ENCODE measurements at regions not wholly inside any gene's neighbourhood (a gene's known extent, or its start where the extent isn't known, plus 50 kb on each side); places are given as distances from the start of the nearest gene placed in this dataset.

DNA sequence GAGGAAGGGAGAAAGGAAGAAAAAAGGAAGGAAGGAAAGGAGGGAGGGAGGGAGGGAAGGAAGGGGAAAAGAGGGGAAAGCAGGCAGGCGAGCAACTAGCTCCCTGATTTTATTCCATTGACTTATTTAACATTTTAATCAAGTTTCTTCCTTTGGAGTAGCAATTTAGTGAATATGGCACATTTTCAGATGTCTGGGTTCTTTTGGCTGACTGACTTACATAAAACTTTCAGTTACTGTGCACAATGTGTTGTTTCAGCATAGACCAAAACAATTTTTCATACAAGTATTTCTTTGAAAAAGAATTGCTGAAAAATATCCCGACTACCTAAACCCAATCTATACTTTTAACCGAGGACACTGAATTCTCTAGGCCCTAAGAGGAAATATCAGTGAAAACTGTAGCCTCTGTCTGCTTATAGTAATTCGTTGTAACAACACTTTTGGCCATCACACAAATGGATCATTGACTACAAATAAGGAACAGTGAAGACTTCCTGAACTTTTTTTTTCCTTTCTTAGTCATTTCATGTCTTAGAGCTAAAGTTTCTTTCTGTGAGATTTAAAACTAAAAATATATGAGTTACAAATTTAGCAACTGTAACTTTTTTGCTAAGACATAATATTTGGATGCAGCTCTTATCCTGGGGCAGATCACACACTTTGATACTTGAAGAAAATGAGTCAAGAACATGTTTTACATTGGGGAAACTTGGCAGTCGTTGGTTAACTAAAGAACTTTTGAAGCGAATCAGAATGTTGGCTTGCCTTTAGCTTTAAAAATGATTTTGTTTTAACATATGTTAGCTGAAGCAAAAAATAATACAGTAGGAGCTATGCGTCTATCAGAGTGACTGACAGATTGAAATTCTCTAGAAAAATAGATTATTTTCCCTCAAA lies 79.6 kb downstream of the SOX2 start:
- H3K9me3 ChIP-seq (ENCODE audit: control extremely low read depth in 1 of 5, control insufficient read depth in 4 of 5, insufficient read depth in 2 of 5, low read depth in 1 of 5, low read length in 4 of 5) = no peaks in the 10 kb centered on the region
- no peaks in the 10 kb centered on the region for H3K4me1 ChIP-seq (ENCODE audit: control extremely low read depth in 1 of 4, control insufficient read depth in 4 of 4, insufficient read depth in 4 of 4, low read length in 3 of 4)
- CTCF ChIA-PET = no interaction called here
- 100% methylated on average over 4 of the region's 7 CpGs for WGBS (ENCODE audit: insufficient coverage)
- no peak overlapping the region for H3K27ac ChIP-seq (ENCODE audit: insufficient read depth in 1 of 2, low read depth in 1 of 2, low read length in 2 of 2, poor library complexity in 1 of 2, severe bottlenecking in 2 of 2)
- no peak for DNase-seq
- POLR2A ChIA-PET = interaction anchor here (0.6 kb wide), 1 partner anchor 487 kb away, joined by 4 read pairs; no protein-coding TSS in a partner anchor
- H3K4me3 ChIP-seq (ENCODE audit: control insufficient read depth in 1 of 7, extremely low read depth in 1 of 7, insufficient read depth in 4 of 7, low read depth in 2 of 7, low read length in 6 of 7) = no peak overlapping the region
- H3K27me3 ChIP-seq (replicated peaks in 2 of 5; ENCODE audit: control insufficient read depth in 4 of 5, insufficient read depth in 5 of 5, low read length in 4 of 5) = no peaks in the 10 kb centered on the region
- H3K36me3 ChIP-seq (ENCODE audit: control insufficient read depth in 4 of 4, insufficient read depth in 4 of 4, low read length in 3 of 4) = no peaks in the 10 kb centered on the region

DNA sequence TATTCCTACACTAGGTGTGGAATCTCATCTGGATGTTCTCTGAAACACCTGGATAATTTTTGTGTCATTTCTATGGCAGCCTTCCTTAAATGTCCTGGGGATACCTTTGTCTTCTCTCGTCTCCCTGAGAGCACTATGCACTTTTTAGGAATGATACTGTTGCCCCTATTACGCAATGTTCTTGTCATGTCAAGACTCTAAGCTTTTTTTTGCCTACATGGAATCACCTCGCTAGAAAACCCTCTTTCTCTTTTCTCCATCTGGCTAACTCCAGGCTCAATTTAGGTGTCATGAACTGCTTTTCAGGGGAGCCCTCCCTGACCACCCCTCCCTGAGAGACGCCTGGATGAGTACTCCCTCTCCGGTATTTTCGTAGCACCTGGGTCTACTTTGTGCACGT lies 81.3 kb downstream of the SOX2 start:
- Histone ChIP-seq H3K4me1 (ENCODE audit: control extremely low read depth in 1 of 4, control insufficient read depth in 4 of 4, insufficient read depth in 4 of 4, low read length in 3 of 4) (no peaks in the 10 kb centered on the region), H3K27ac (ENCODE audit: insufficient read depth in 1 of 2, low read depth in 1 of 2, low read length in 2 of 2, poor library complexity in 1 of 2, severe bottlenecking in 2 of 2) (no peak overlapping the region), H3K9me3 (ENCODE audit: control extremely low read depth in 1 of 5, control insufficient read depth in 4 of 5, insufficient read depth in 2 of 5, low read depth in 1 of 5, low read length in 4 of 5) (no peaks in the 10 kb centered on the region), H3K27me3 (replicated peaks in 2 of 5; ENCODE audit: control insufficient read depth in 4 of 5, insufficient read depth in 5 of 5, low read length in 4 of 5) (no peaks in the 10 kb centered on the region), H3K36me3 (ENCODE audit: control insufficient read depth in 4 of 4, insufficient read depth in 4 of 4, low read length in 3 of 4) (no peaks in the 10 kb centered on the region), H3K4me3 (ENCODE audit: control insufficient read depth in 1 of 7, extremely low read depth in 1 of 7, insufficient read depth in 4 of 7, low read depth in 2 of 7, low read length in 6 of 7) (no peak overlapping the region)
- CTCF ChIA-PET = no interaction called here
- 80% methylated on average over 6 of the region's 7 CpGs for WGBS (ENCODE audit: insufficient coverage)
- DNase-seq = no peak
- POLR2A ChIA-PET = no interaction called here

DNA sequence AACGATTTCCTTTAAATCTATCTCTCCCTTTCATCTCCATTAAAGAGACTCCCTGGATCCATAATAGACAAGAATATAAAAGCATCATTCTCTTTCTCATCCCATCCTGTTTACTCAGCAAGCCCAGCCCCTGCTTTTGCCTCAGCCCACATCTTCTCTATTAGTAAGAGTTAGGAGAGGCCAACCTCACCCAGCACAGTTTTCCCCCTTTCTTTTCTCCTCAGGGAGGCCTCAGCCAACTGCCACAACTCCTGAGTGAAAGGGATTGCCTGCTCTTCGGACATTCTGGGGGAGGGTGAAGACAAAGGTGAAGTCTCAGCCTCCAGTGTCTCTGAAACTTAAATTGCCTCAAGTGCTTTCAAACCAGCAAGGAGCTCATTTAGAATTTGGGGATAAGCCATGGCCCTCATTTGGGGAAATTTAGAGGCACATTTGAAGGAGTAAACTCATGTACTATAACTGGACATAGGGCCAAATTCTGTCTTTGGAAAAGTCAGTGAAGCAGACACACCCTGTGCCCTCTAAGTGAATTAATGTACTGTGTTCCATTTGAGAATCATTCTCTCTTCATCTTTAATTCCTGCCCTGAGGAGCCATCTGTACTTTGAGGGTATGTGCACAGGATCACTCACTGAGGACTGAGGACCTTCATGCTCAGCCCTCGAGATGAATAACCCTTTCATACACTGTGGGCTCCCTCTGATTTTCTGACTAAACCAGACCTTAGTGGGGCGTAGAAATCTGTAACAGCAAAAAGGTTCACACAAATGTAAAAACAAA lies 82.5 kb downstream of the SOX2 start:
- Histone ChIP-seq H3K4me3 (ENCODE audit: control insufficient read depth in 1 of 7, extremely low read depth in 1 of 7, insufficient read depth in 4 of 7, low read depth in 2 of 7, low read length in 6 of 7) (no peak overlapping the region), H3K27ac (ENCODE audit: insufficient read depth in 1 of 2, low read depth in 1 of 2, low read length in 2 of 2, poor library complexity in 1 of 2, severe bottlenecking in 2 of 2) (no peak overlapping the region), H3K4me1 (ENCODE audit: control extremely low read depth in 1 of 4, control insufficient read depth in 4 of 4, insufficient read depth in 4 of 4, low read length in 3 of 4) (no peaks in the 10 kb centered on the region), H3K36me3 (ENCODE audit: control insufficient read depth in 4 of 4, insufficient read depth in 4 of 4, low read length in 3 of 4) (no peaks in the 10 kb centered on the region), H3K9me3 (ENCODE audit: control extremely low read depth in 1 of 5, control insufficient read depth in 4 of 5, insufficient read depth in 2 of 5, low read depth in 1 of 5, low read length in 4 of 5) (no peaks in the 10 kb centered on the region), H3K27me3 (replicated peaks in 2 of 5; ENCODE audit: control insufficient read depth in 4 of 5, insufficient read depth in 5 of 5, low read length in 4 of 5) (no peaks in the 10 kb centered on the region)
- POLR2A ChIA-PET = no interaction called here
- CTCF ChIA-PET = no interaction called here
- DNase-seq = no peak
- 100% methylated on average over 1 of the region's 4 CpGs for WGBS (ENCODE audit: insufficient coverage)

DNA sequence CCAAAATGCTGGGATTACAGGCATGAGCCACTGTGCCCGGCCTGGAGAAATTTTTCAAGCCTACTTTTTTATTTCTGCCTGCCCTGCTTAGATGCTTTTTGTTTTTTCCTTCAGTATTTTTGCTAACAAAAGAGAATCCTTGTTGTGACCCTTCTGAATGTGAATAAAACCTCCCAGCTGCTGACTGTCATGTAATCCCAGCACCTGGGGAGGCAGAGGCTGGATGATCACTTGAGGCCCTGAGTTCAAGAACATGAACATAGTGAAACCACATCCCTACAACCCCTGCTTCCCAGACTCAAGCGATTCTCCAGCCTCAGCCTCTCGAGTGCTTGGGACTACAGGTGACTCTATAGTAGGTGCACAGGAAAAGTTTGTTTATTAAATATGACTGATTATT lies 84.9 kb downstream of the SOX2 start:
- H3K4me1 ChIP-seq (ENCODE audit: control extremely low read depth in 1 of 4, control insufficient read depth in 4 of 4, insufficient read depth in 4 of 4, low read length in 3 of 4) = no peaks in the 10 kb centered on the region
- no peaks in the 10 kb centered on the region for H3K9me3 ChIP-seq (ENCODE audit: control extremely low read depth in 1 of 5, control insufficient read depth in 4 of 5, insufficient read depth in 2 of 5, low read depth in 1 of 5, low read length in 4 of 5)
- CTCF ChIA-PET = no interaction called here
- no peaks in the 10 kb centered on the region for H3K36me3 ChIP-seq (ENCODE audit: control insufficient read depth in 4 of 4, insufficient read depth in 4 of 4, low read length in 3 of 4)
- POLR2A ChIA-PET = no interaction called here
- H3K27me3 ChIP-seq (replicated peaks in 2 of 5; ENCODE audit: control insufficient read depth in 4 of 5, insufficient read depth in 5 of 5, low read length in 4 of 5) = no peaks in the 10 kb centered on the region
- WGBS (ENCODE audit: insufficient coverage) = 100% methylated on average over 1 of the region's 3 CpGs
- H3K4me3 ChIP-seq (ENCODE audit: control insufficient read depth in 1 of 7, extremely low read depth in 1 of 7, insufficient read depth in 4 of 7, low read depth in 2 of 7, low read length in 6 of 7) = no peak overlapping the region
- DNase-seq = no peak
- H3K27ac ChIP-seq (ENCODE audit: insufficient read depth in 1 of 2, low read depth in 1 of 2, low read length in 2 of 2, poor library complexity in 1 of 2, severe bottlenecking in 2 of 2) = no peak overlapping the region

DNA sequence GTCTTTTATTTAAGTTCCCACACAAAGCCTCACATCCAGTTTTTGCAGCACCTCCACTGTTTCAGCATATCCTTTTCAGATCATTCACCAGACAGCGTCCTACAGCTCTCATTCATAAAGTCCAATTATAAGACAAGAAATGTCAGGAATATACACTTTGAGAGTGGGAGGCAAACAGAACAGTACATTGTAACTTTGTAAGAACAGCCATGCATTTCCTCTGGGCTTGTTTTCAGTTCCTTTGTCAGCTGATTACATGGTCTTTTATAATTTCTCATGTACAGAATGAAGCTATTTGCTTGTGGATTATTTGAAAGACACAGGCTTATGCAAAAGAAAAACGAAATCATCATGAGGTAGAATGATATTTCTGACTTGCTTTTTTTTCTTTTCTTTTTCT lies 85.7 kb downstream of the SOX2 start:
- no peaks in the 10 kb centered on the region for H3K4me1 ChIP-seq (ENCODE audit: control extremely low read depth in 1 of 4, control insufficient read depth in 4 of 4, insufficient read depth in 4 of 4, low read length in 3 of 4)
- ChIA-PET CTCF (no interaction called here), POLR2A (no interaction called here)
- no peaks in the 10 kb centered on the region for H3K36me3 ChIP-seq (ENCODE audit: control insufficient read depth in 4 of 4, insufficient read depth in 4 of 4, low read length in 3 of 4)
- no peak for DNase-seq
- WGBS (ENCODE audit: insufficient coverage) = no CpG with 5 or more reads among the region's 2 CpGs
- no peaks in the 10 kb centered on the region for H3K27me3 ChIP-seq (replicated peaks in 2 of 5; ENCODE audit: control insufficient read depth in 4 of 5, insufficient read depth in 5 of 5, low read length in 4 of 5)
- no peak overlapping the region for H3K4me3 ChIP-seq (ENCODE audit: control insufficient read depth in 1 of 7, extremely low read depth in 1 of 7, insufficient read depth in 4 of 7, low read depth in 2 of 7, low read length in 6 of 7)
- H3K9me3 ChIP-seq (ENCODE audit: control extremely low read depth in 1 of 5, control insufficient read depth in 4 of 5, insufficient read depth in 2 of 5, low read depth in 1 of 5, low read length in 4 of 5) = no peaks in the 10 kb centered on the region
- H3K27ac ChIP-seq (ENCODE audit: insufficient read depth in 1 of 2, low read depth in 1 of 2, low read length in 2 of 2, poor library complexity in 1 of 2, severe bottlenecking in 2 of 2) = no peak overlapping the region

DNA sequence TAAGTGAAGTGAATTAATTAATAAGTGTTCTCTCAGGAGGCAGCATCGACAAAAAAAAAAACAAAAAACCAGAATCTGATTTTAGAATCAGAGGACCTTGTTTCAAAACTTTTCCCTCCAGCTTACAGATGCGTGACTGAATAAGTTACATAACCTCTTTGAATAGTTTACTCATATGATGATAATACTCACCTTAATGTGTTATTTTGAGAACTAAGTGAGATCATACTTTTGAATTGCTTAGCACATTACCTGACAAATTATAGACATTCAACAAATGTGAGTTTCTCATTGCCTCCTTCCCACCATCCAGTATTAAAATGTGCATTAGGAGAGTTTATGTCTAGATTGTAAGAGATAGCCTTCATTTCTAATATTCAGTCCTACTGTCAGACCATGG lies 94.0 kb downstream of the SOX2 start:
- H3K27ac ChIP-seq (ENCODE audit: insufficient read depth in 1 of 2, low read depth in 1 of 2, low read length in 2 of 2, poor library complexity in 1 of 2, severe bottlenecking in 2 of 2) = no peak overlapping the region
- ChIA-PET POLR2A (no interaction called here), CTCF (no interaction called here)
- H3K27me3 ChIP-seq (replicated peaks in 2 of 5; ENCODE audit: control insufficient read depth in 4 of 5, insufficient read depth in 5 of 5, low read length in 4 of 5) = peaks cover 0 to 2% (median 0%) of the 10 kb centered on the region in 5 experiments
- no CpG with 5 or more reads among the region's 2 CpGs for WGBS (ENCODE audit: insufficient coverage)
- H3K4me1 ChIP-seq (ENCODE audit: control extremely low read depth in 1 of 4, control insufficient read depth in 4 of 4, insufficient read depth in 4 of 4, low read length in 3 of 4) = no peaks in the 10 kb centered on the region
- no peak for DNase-seq
- H3K36me3 ChIP-seq (ENCODE audit: control insufficient read depth in 4 of 4, insufficient read depth in 4 of 4, low read length in 3 of 4) = no peaks in the 10 kb centered on the region
- no peak overlapping the region for H3K4me3 ChIP-seq (ENCODE audit: control insufficient read depth in 1 of 7, extremely low read depth in 1 of 7, insufficient read depth in 4 of 7, low read depth in 2 of 7, low read length in 6 of 7)
- H3K9me3 ChIP-seq (ENCODE audit: control extremely low read depth in 1 of 5, control insufficient read depth in 4 of 5, insufficient read depth in 2 of 5, low read depth in 1 of 5, low read length in 4 of 5) = no peaks in the 10 kb centered on the region

DNA sequence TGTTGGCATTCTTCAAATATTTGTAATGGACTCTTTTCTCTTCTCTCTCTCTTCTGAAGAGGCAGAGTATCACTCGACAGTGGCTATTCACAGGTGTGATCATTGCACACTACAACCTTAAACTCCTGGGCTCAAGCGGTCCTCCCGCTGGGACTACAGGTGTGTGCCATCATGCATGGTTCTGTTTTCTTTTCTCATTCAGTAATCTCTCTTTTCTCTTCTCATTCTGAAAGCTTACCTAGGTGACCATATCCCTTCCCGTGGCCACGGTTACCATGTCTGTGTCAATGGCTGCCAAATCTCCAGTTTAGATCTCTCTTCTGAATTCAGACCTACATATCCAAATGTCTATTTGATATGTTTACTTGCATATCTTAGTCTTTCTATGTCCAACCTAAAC lies 96.3 kb downstream of the SOX2 start:
- H3K36me3 ChIP-seq (ENCODE audit: control insufficient read depth in 4 of 4, insufficient read depth in 4 of 4, low read length in 3 of 4) = no peaks in the 10 kb centered on the region
- H3K27ac ChIP-seq (ENCODE audit: insufficient read depth in 1 of 2, low read depth in 1 of 2, low read length in 2 of 2, poor library complexity in 1 of 2, severe bottlenecking in 2 of 2) = no peak overlapping the region
- ChIA-PET CTCF (no interaction called here), POLR2A (no interaction called here)
- whole genome bisulfite sequencing (ENCODE audit: insufficient coverage) = 95% methylated on average over 5 of the region's 5 CpGs
- H3K4me1 ChIP-seq (ENCODE audit: control extremely low read depth in 1 of 4, control insufficient read depth in 4 of 4, insufficient read depth in 4 of 4, low read length in 3 of 4) = no peaks in the 10 kb centered on the region
- DNase-seq = no peak
- peaks cover 0 to 2% (median 0%) of the 10 kb centered on the region in 5 experiments for H3K27me3 ChIP-seq (replicated peaks in 2 of 5; ENCODE audit: control insufficient read depth in 4 of 5, insufficient read depth in 5 of 5, low read length in 4 of 5)
- no peaks in the 10 kb centered on the region for H3K9me3 ChIP-seq (ENCODE audit: control extremely low read depth in 1 of 5, control insufficient read depth in 4 of 5, insufficient read depth in 2 of 5, low read depth in 1 of 5, low read length in 4 of 5)
- no peak overlapping the region for H3K4me3 ChIP-seq (ENCODE audit: control insufficient read depth in 1 of 7, extremely low read depth in 1 of 7, insufficient read depth in 4 of 7, low read depth in 2 of 7, low read length in 6 of 7)

Data from common myeloid progenitor, CD34-positive (primary cell).